Left lung (tissue), 4 donors: ENCODE measurements at regions not wholly inside any gene's neighbourhood (a gene's known extent, or its start where the extent isn't known, plus 50 kb on each side); places are given as distances from the start of the nearest gene placed in this dataset.

Source experiments
- ATAC-seq: fragments of 200-7000 bp; cut with Tn5 transposase; one replicate; pipeline ENCODE4 v1.9.1; 2020; ENCODE audit warnings: moderate library complexity
- DNase-seq, 4 donors: peaks; one replicate each; pipeline ENCODE4 v3.0.0-alpha.2; 2013 to 2020
- H3K27ac ChIP-seq, 2 donors: fragments of 200-600 bp; sonication (generic) in 1 of 2; one replicate each; pipeline versions ENCODE4 v1.5.0 to v1.8.0; 2020 to 2021
- H3K27me3 ChIP-seq, 2 donors: fragments of 200-600 bp; sonication (generic) in 1 of 2; one replicate each; pipeline versions ENCODE4 v1.5.0 to v1.8.0; 2020 to 2021
- H3K36me3 ChIP-seq, 2 donors: fragments of 200-600 bp; sonication (generic) in 1 of 2; one replicate each; pipeline versions ENCODE4 v1.5.0 to v1.8.0; 2020 to 2021
- H3K4me1 ChIP-seq, 2 donors: fragments of 200-600 bp; one replicate each; pipeline ENCODE4 v1.8.0; 2021
- H3K4me3 ChIP-seq, 2 donors: fragments of 200-600 bp; sonication (generic) in 1 of 2; one replicate each; pipeline versions ENCODE4 v1.5.0 to v1.8.0; 2020 to 2021; ENCODE audit warnings: mild to moderate bottlenecking in 1 of 2
- H3K9me3 ChIP-seq, 2 donors: fragments of 200-600 bp; sonication (generic) in 1 of 2; one replicate each; pipeline versions ENCODE4 v1.5.0 to v1.8.0; 2020 to 2021
- CTCF ChIP-seq, 2 donors: fragments of 200-600 bp; sonication (generic) in 1 of 2; IDR thresholded peaks; one replicate each; pipeline versions ENCODE4 v1.5.0 to v1.8.0; 2021; ENCODE audit warnings: antibody characterized with exemption in 2 of 2
- intact Hi-C, 2 donors: fragments of 100-400 bp; cut with DNase I; formaldehyde crosslinking; loops; one replicate each; pipeline versions ENCODE4 v1.11.2 to v1.14.2; 2022
- donor health status: DM: no; HTN: yes; CAD: no.
- donor health status: DM: no; HTN: no; CAD: no.

GRCh38 chr10:93175490-93175889 lies 101.8 kb downstream of the CYP26A1 start:
- H3K9me3 ChIP-seq: peaks cover 0 to 2% of the 10 kb centered on the region in 2 donors
- ATAC-seq: no peak
- no peak for TF ChIP-seq CTCF (IDR thresholded peaks at IDR 0.05)
- H3K27me3 ChIP-seq: peaks cover 0 to 6% of the 10 kb centered on the region in 2 donors
- no peak overlapping the region for H3K27ac ChIP-seq
- intact Hi-C loops: no loop called here
- H3K4me3 ChIP-seq: no peak overlapping the region
- H3K36me3 ChIP-seq: no peaks in the 10 kb centered on the region
- no peaks in the 10 kb centered on the region for H3K4me1 ChIP-seq
- no peak for DNase-seq

- intact Hi-C loops: no loop called here
- no peak for TF ChIP-seq CTCF (IDR thresholded peaks at IDR 0.05)
- Histone ChIP-seq H3K9me3 (no peaks in the 10 kb centered on the region), H3K27me3 (peaks cover 0 to 6% of the 10 kb centered on the region in 2 donors), H3K27ac (no peak overlapping the region), H3K4me1 (no peaks in the 10 kb centered on the region), H3K36me3 (no peaks in the 10 kb centered on the region), H3K4me3 (no peak overlapping the region)
- no peak for DNase-seq
- no peak for ATAC-seq
Measured at GRCh38 chr10:93177511-93177910, 103.8 kb downstream of the CYP26A1 start.

- TF ChIP-seq CTCF (IDR thresholded peaks at IDR 0.05): no peak
- Histone ChIP-seq H3K4me3 (no peak overlapping the region), H3K36me3 (no peaks in the 10 kb centered on the region), H3K9me3 (no peaks in the 10 kb centered on the region), H3K27me3 (peaks cover 0 to 3% of the 10 kb centered on the region in 2 donors), H3K4me1 (no peaks in the 10 kb centered on the region), H3K27ac (no peak overlapping the region)
- intact Hi-C loops: no loop called here
- no peak for ATAC-seq
- no peak for DNase-seq
Measured at GRCh38 chr10:93178226-93178625, 104.5 kb downstream of the CYP26A1 start.

DNA sequence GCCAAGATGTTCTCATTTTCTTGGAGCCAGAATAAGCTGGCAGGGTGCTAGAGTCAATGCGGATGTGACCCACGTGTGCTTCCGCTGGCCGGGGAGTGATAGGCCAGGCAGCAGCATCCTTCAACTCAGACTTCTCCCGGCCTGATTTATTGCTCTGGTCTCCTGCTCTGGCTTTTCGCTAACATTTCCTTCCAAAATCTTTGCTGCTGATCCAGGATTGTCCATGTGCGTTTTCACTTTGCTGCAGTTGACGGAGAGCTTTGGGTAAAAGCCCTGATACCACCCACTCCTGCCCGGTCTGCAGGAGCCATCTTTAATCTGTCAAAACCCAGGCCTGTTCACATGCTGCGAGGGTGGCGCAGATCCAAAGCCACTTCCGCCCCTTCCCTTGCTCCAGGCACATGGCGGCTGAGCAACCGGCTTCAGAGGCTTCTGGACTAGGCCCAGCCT lies 106.8 kb downstream of the CYP26A1 start:
- Histone ChIP-seq H3K27me3 (no peaks in the 10 kb centered on the region), H3K4me1 (no peaks in the 10 kb centered on the region), H3K27ac (no peak overlapping the region), H3K9me3 (no peaks in the 10 kb centered on the region), H3K4me3 (no peak overlapping the region), H3K36me3 (no peaks in the 10 kb centered on the region)
- no peak for DNase-seq
- intact Hi-C loops: no loop called here
- ATAC-seq: no peak
- no peak for TF ChIP-seq CTCF (IDR thresholded peaks at IDR 0.05)

- Histone ChIP-seq H3K4me3 (no peak overlapping the region), H3K27ac (no peak overlapping the region), H3K36me3 (no peaks in the 10 kb centered on the region), H3K4me1 (no peaks in the 10 kb centered on the region), H3K9me3 (no peaks in the 10 kb centered on the region), H3K27me3 (no peaks in the 10 kb centered on the region)
- DNase-seq: no peak
- intact Hi-C loops: no loop called here
- TF ChIP-seq CTCF (IDR thresholded peaks at IDR 0.05): no peak
- ATAC-seq: no peak
Measured at GRCh38 chr10:93181271-93182048, 107.8 kb downstream of the CYP26A1 start.
